HEK293 (cell line): ENCODE measurements at regions not wholly inside any gene's neighbourhood (a gene's known extent, or its start where the extent isn't known, plus 50 kb on each side); places are given as distances from the start of the nearest gene placed in this dataset.

Source experiments
- ATF2 ChIP-seq: fragments of 450-650 bp; formaldehyde crosslinking; IDR thresholded peaks from 2 replicates; pipeline ENCODE4 v1.5.1; 2016; ENCODE audit warnings: missing biosample characterization, missing genetic modification characterization, low read depth
- BCL11A ChIP-seq: fragments of 450-650 bp; formaldehyde crosslinking; IDR thresholded peaks from 2 replicates; pipeline ENCODE4 v1.5.1; 2016; ENCODE audit warnings: low read depth, missing biosample characterization, missing genetic modification characterization
- CTCF ChIP-seq: fragments of 450-650 bp; formaldehyde crosslinking; IDR thresholded peaks from 2 replicates; pipeline ENCODE4 v1.5.1; 2016; ENCODE audit warnings: missing biosample characterization, missing genetic modification characterization
- SETDB1 ChIP-seq: IDR thresholded peaks from one replicate; pipeline ENCODE4 v1.6.1; 2017; ENCODE audit warnings: mild to moderate bottlenecking, low read length, moderate library complexity, mixed read lengths; ENCODE audit not compliant: insufficient read length
- ZNF138 ChIP-seq: fragments of 450-650 bp; formaldehyde crosslinking; IDR thresholded peaks from 2 replicates; pipeline ENCODE4 v1.5.1; 2016; ENCODE audit warnings: missing biosample characterization, missing genetic modification characterization, borderline replicate concordance
- ZNF239 ChIP-seq: fragments of 450-650 bp; formaldehyde crosslinking; IDR thresholded peaks from 2 replicates; pipeline ENCODE4 v1.5.1; 2016; ENCODE audit warnings: missing biosample characterization, missing genetic modification characterization
- ZNF266 ChIP-seq: fragments of 450-650 bp; formaldehyde crosslinking; IDR thresholded peaks from 2 replicates; pipeline ENCODE4 v1.5.1; 2016; ENCODE audit warnings: missing biosample characterization, missing genetic modification characterization, low read depth
- ZNF621 ChIP-seq: fragments of 450-650 bp; formaldehyde crosslinking; IDR thresholded peaks from 2 replicates; pipeline ENCODE4 v1.5.1; 2017; ENCODE audit warnings: missing biosample characterization, missing genetic modification characterization
- ZNF670 ChIP-seq: fragments of 450-650 bp; formaldehyde crosslinking; IDR thresholded peaks from 2 replicates; pipeline ENCODE4 v1.5.1; 2016; ENCODE audit warnings: missing biosample characterization, missing genetic modification characterization, low read depth
- ZNF837 ChIP-seq: fragments of 450-650 bp; formaldehyde crosslinking; IDR thresholded peaks from 2 replicates; pipeline ENCODE4 v1.5.1; 2016; ENCODE audit warnings: missing biosample characterization, missing genetic modification characterization

GRCh38 chr13:33544308-33544707 lies 258.8 kb upstream of the STARD13 start:
- TF ChIP-seq CTCF (tag by site-specific recombination) (no peak), ZNF837 (no peak), ZNF266 (tag by site-specific recombination) (no peak), ZNF670 (tag by site-specific recombination) (no peak), BCL11A (tag by site-specific recombination) (no peak), ATF2 (tag by site-specific recombination) (no peak), ZNF138 (no peak), SETDB1 (no peak), ZNF239 (tag by site-specific recombination) (no peak), ZNF621 (tag by site-specific recombination) (no peak)
